Neural cell (in vitro differentiated cells): ENCODE measurements at regions not wholly inside any gene's neighbourhood (a gene's known extent, or its start where the extent isn't known, plus 50 kb on each side); places are given as distances from the start of the nearest gene placed in this dataset.

ENCODE experiments used
- H2AFZ ChIP-seq: fragments of 200-600, 300-800 bp; sonication (generic), shearing (Covaris generic); 2 replicates; pipeline ENCODE4 v1.6.0; 2014; ENCODE audit warnings: low read depth, mild to moderate bottlenecking, antibody characterized with exemption, low read length, moderate library complexity
- H3F3A ChIP-seq: fragments of 200-600 bp; shearing (Covaris generic); 2 replicates; pipeline ENCODE4 v1.6.1; 2016; ENCODE audit warnings: mild to moderate bottlenecking, moderate library complexity, mixed read lengths, antibody characterized with exemption, low read length; ENCODE audit not compliant: insufficient read depth, poor library complexity, severe bottlenecking
- H3K27ac ChIP-seq: fragments of 200-600, 300-800 bp; sonication (generic), shearing (Covaris generic); 2 replicates; pipeline ENCODE4 v1.5.1; 2014; ENCODE audit warnings: mild to moderate bottlenecking, low read length, moderate library complexity
- H3K27me3 ChIP-seq: fragments of 300-800, 200-600 bp; sonication (generic), shearing (Covaris generic); 2 replicates; pipeline ENCODE4 v1.6.0; 2014; ENCODE audit warnings: mild to moderate bottlenecking, low read depth, low read length, moderate library complexity; ENCODE audit not compliant: insufficient read depth
- H3K36me3 ChIP-seq: fragments of 300-800, 200-600 bp; sonication (generic), shearing (Covaris generic); 2 replicates; pipeline ENCODE4 v1.5.1; 2014; ENCODE audit warnings: mild to moderate bottlenecking, antibody characterized with exemption, low read length, moderate library complexity; ENCODE audit not compliant: insufficient read depth
- H3K4me2 ChIP-seq: fragments of 300-800, 200-600 bp; sonication (generic), shearing (Covaris generic); 2 replicates; pipeline ENCODE4 v1.6.0; 2014; ENCODE audit warnings: mild to moderate bottlenecking, low read length
- H3K4me3 ChIP-seq: fragments of 300-800, 200-600 bp; sonication (generic), shearing (Covaris generic); 2 replicates; pipeline ENCODE4 v1.5.1; 2014; ENCODE audit warnings: mild to moderate bottlenecking, low read length, moderate library complexity
- H3K79me2 ChIP-seq: fragments of 200-600 bp; shearing (Covaris generic); replicated peaks from 2 replicates; pipeline ENCODE4 v1.6.0; 2014; ENCODE audit warnings: mild to moderate bottlenecking, low read length, moderate library complexity; ENCODE audit not compliant: insufficient read depth
- H3K9ac ChIP-seq: fragments of 300-800, 200-600 bp; sonication (generic), shearing (Covaris generic); 2 replicates; pipeline ENCODE4 v1.6.1; 2016; ENCODE audit warnings: mild to moderate bottlenecking, low read length, mixed read lengths
- H3K9me2 ChIP-seq: fragments of 200-600 bp; shearing (Covaris generic); 2 replicates; pipeline ENCODE4 v1.6.1; 2016; ENCODE audit warnings: mild to moderate bottlenecking, low read length, mixed read lengths; ENCODE audit not compliant: insufficient read depth
- H3K9me3 ChIP-seq: fragments of 200-600, 300-800 bp; sonication (generic), shearing (Covaris generic); 2 replicates; pipeline ENCODE4 v1.6.1; 2016; ENCODE audit warnings: mild to moderate bottlenecking, mixed run types, low read length, moderate library complexity, mixed read lengths
- H4K20me1 ChIP-seq: fragments of 200-600 bp; shearing (Covaris generic); 2 replicates; pipeline ENCODE4 v1.6.1; 2016; ENCODE audit warnings: mild to moderate bottlenecking, mixed run types; ENCODE audit not compliant: insufficient read depth
- EP300 ChIP-seq: fragments of 450-650 bp; conservative IDR thresholded peaks from 2 replicates; pipeline ENCODE4 v1.6.1; 2014; ENCODE audit warnings: antibody characterized with exemption, mild to moderate bottlenecking, moderate library complexity; ENCODE audit not compliant: poor library complexity, severe bottlenecking
- EZH2 ChIP-seq: fragments of 200-600, 300-800 bp; shearing (Covaris generic), sonication (generic); IDR thresholded peaks from 2 replicates; pipeline ENCODE4 v1.6.1; 2014; ENCODE audit warnings: antibody characterized with exemption, low read length, borderline replicate concordance, mild to moderate bottlenecking; ENCODE audit not compliant: insufficient read depth, poor library complexity, severe bottlenecking
- MXI1 ChIP-seq: fragments of 450-650 bp; conservative IDR thresholded peaks from 2 replicates; pipeline ENCODE4 v1.6.1; 2014; ENCODE audit warnings: antibody characterized with exemption, mild to moderate bottlenecking; ENCODE audit not compliant: poor library complexity, severe bottlenecking
- POLR2AphosphoS5 ChIP-seq: IDR thresholded peaks from 2 replicates; pipeline ENCODE4 v1.6.1; 2012
- RAD21 ChIP-seq: fragments of 450-650 bp; conservative IDR thresholded peaks from 2 replicates; pipeline ENCODE4 v1.6.1; 2014; ENCODE audit warnings: antibody characterized with exemption, mild to moderate bottlenecking, moderate library complexity
- SMC3 ChIP-seq: fragments of 450-650 bp; conservative IDR thresholded peaks from 2 replicates; pipeline ENCODE4 v1.6.1; 2014; ENCODE audit warnings: antibody characterized with exemption, mild to moderate bottlenecking, moderate library complexity; ENCODE audit not compliant: poor library complexity
- TAF1 ChIP-seq: IDR thresholded peaks from 2 replicates; pipeline ENCODE4 v1.6.1; 2012; ENCODE audit warnings: low read depth
- TF ChIP-seq, protein P1 (sequence below): IDR thresholded peaks from 2 replicates; pipeline ENCODE4 v1.6.1; 2012; ENCODE audit warnings: borderline replicate concordance
- TF ChIP-seq, protein P2 (sequence below): fragments of 450-650 bp; IDR thresholded peaks from 2 replicates; pipeline ENCODE4 v1.5.1; 2014; ENCODE audit warnings: antibody characterized with exemption, mild to moderate bottlenecking, moderate library complexity; ENCODE audit not compliant: poor library complexity, severe bottlenecking

DNA sequence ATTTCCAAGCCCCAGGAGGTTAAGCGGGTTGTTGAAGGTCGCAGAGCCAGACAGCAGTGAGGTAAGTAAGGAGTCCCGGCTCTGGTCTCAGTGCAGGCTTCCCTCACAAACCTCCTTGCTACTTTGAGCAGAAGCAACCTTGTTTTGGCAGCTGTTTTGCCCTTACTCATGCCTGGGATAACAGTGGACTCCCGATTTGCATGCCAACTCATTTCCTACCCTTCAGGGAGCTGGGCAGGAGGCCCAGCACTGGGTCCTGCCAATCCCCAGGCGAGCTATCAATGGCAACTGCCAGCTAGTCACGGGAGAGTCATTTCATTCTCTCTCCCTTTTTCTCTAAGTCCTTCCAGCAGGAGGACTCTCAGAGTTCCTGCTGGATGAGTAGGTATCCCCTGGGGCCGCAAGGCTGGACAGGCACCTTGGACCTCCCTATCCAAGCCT is 72.0 kb upstream of the KSR1 start (continued):
- TF ChIP-seq EP300: no peak

DNA sequence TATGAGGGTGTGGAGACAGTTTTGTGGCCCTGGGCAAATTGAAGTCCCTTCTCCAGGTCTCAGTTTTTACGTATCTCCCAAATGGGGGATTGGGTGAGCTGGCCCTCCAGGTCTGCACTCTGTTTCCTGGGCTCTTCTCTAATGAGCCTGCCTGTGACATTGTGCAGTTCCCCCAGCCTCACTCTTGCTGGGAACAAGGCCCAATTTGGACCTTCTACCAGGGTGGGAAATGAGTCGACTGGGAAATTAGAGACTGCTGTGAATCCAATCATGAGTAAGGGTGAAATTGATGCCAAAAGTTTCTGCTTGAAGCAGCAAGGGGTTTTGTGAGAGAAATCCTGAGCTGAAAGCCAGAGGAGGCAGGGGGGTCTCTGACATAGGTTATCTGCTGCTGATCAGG is 71.5 kb upstream of the KSR1 start:
- no peaks in the 10 kb centered on the region for H3K36me3 ChIP-seq
- no peak overlapping the region for H3K4me2 ChIP-seq
- no peaks in the 10 kb centered on the region for H3K9me3 ChIP-seq
- TF ChIP-seq TAF1 (no peak), EZH2 (no peak), RAD21 (no peak)
- no peaks in the 10 kb centered on the region for H3K79me2 ChIP-seq
- H2AFZ ChIP-seq: no peak overlapping the region
- no peaks in the 10 kb centered on the region for H4K20me1 ChIP-seq
- H3K4me3 ChIP-seq: no peak overlapping the region
- H3K27me3 ChIP-seq: no peaks in the 10 kb centered on the region
- H3K27ac ChIP-seq: no peak overlapping the region
- H3K9ac ChIP-seq: no peak overlapping the region
- no peaks in the 10 kb centered on the region for H3F3A ChIP-seq
- no peaks in the 10 kb centered on the region for H3K9me2 ChIP-seq

DNA sequence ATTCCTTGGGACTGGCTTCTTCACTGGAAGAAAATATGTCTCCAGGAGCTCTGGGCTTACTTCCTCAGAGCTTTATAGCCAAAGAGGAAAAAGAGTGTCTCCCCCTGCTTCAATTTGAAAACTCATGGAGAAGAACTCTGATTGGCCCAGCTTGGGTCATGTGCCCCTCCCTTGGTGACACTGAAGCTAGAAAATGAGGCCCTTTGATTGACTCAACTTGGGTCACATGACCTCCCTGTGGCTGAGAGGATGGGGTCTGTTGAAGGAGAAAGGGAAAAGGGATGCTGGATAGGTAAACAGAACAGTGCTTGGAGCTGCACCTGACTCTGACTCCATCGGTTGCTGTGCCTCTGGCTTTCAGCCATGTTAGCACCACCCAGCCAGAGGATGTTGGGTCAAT is 70.6 kb upstream of the KSR1 start:
- Histone ChIP-seq H3K36me3 (no peaks in the 10 kb centered on the region), H3F3A (no peaks in the 10 kb centered on the region), H3K79me2 (no peaks in the 10 kb centered on the region), H2AFZ (no peak overlapping the region), H3K27me3 (no peaks in the 10 kb centered on the region), H3K9me2 (no peaks in the 10 kb centered on the region), H3K4me3 (no peak overlapping the region), H3K9ac (no peak overlapping the region), H3K27ac (no peak overlapping the region), H3K4me2 (no peak overlapping the region), H3K9me3 (no peaks in the 10 kb centered on the region), H4K20me1 (no peaks in the 10 kb centered on the region)
- TF ChIP-seq, protein P1, sequence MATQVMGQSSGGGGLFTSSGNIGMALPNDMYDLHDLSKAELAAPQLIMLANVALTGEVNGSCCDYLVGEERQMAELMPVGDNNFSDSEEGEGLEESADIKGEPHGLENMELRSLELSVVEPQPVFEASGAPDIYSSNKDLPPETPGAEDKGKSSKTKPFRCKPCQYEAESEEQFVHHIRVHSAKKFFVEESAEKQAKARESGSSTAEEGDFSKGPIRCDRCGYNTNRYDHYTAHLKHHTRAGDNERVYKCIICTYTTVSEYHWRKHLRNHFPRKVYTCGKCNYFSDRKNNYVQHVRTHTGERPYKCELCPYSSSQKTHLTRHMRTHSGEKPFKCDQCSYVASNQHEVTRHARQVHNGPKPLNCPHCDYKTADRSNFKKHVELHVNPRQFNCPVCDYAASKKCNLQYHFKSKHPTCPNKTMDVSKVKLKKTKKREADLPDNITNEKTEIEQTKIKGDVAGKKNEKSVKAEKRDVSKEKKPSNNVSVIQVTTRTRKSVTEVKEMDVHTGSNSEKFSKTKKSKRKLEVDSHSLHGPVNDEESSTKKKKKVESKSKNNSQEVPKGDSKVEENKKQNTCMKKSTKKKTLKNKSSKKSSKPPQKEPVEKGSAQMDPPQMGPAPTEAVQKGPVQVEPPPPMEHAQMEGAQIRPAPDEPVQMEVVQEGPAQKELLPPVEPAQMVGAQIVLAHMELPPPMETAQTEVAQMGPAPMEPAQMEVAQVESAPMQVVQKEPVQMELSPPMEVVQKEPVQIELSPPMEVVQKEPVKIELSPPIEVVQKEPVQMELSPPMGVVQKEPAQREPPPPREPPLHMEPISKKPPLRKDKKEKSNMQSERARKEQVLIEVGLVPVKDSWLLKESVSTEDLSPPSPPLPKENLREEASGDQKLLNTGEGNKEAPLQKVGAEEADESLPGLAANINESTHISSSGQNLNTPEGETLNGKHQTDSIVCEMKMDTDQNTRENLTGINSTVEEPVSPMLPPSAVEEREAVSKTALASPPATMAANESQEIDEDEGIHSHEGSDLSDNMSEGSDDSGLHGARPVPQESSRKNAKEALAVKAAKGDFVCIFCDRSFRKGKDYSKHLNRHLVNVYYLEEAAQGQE: no peak
- no peak for TF ChIP-seq POLR2AphosphoS5

DNA sequence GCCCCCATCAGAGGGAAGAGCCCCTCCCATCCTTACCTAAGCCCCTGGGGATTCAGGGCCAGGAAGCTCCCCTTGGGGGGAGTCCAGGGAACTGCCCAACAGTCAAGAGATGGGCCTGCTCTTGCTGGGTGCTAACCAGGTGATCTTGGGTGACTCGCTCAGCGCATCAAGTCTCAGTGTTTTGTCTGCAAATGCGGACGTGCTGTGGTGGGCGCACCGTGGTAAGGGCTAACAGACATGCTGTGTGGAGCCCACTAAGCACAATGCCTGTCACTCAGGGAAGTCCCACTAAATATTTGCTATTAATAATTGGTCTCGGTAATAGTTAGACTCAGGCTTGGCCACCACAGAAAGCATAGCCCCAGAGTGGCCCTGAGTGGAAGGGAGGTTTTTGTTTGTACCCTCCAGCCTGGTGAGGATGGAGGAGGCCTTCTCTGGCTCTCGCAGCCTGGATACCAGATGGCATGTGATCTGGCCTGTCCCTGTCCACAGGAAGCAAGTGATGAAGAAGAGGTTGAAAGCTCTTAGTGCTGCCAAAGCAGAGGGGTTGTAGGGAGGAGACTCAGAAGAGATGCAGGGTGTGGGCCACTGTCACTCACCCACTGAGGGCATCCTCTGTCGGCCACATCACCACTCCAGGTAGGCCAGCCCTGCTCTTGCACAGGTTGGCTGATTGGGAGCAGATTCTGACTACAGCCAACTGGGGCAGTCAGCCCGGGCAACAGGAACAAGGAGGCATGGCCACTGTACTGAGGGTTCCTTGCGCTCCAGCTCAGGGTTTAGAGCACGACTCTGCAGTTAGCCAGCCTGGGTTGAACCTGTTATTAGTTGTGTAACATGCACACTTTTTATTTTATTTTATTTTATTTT is 69.8 kb upstream of the KSR1 start:
- no peaks in the 10 kb centered on the region for H3K79me2 ChIP-seq
- no peaks in the 10 kb centered on the region for H3K27me3 ChIP-seq
- H3K4me2 ChIP-seq: no peak overlapping the region
- no peaks in the 10 kb centered on the region for H3K36me3 ChIP-seq
- H2AFZ ChIP-seq: no peak overlapping the region
- H3K9ac ChIP-seq: no peak overlapping the region
- no peak overlapping the region for H3K27ac ChIP-seq
- no peak overlapping the region for H3K4me3 ChIP-seq
- H3K9me2 ChIP-seq: no peaks in the 10 kb centered on the region
- H3F3A ChIP-seq: no peaks in the 10 kb centered on the region
- no peaks in the 10 kb centered on the region for H3K9me3 ChIP-seq
- TF ChIP-seq MXI1 (no peak), RAD21 (no peak), EP300 (no peak), POLR2AphosphoS5 (no peak), SMC3 (no peak), EZH2 (no peak), TAF1 (no peak)
- TF ChIP-seq, protein P1: no peak
- TF ChIP-seq, protein P2, sequence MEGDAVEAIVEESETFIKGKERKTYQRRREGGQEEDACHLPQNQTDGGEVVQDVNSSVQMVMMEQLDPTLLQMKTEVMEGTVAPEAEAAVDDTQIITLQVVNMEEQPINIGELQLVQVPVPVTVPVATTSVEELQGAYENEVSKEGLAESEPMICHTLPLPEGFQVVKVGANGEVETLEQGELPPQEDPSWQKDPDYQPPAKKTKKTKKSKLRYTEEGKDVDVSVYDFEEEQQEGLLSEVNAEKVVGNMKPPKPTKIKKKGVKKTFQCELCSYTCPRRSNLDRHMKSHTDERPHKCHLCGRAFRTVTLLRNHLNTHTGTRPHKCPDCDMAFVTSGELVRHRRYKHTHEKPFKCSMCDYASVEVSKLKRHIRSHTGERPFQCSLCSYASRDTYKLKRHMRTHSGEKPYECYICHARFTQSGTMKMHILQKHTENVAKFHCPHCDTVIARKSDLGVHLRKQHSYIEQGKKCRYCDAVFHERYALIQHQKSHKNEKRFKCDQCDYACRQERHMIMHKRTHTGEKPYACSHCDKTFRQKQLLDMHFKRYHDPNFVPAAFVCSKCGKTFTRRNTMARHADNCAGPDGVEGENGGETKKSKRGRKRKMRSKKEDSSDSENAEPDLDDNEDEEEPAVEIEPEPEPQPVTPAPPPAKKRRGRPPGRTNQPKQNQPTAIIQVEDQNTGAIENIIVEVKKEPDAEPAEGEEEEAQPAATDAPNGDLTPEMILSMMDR: no peak
- no peaks in the 10 kb centered on the region for H4K20me1 ChIP-seq
